H1 (cell line): ENCODE measurements at regions not wholly inside any gene's neighbourhood (a gene's known extent, or its start where the extent isn't known, plus 50 kb on each side); places are given as distances from the start of the nearest gene placed in this dataset.

Experiments
- CTCF ChIA-PET: fragments of 300-600 bp; sonication (Branson Sonifier 250); formaldehyde crosslinking; loops from one replicate; lab custom pipeline; 2021; ENCODE audit not compliant: partially characterized antibody; lab: Charles Lee
- POLR2A ChIA-PET: fragments of 300-600 bp; sonication (Branson Sonifier 250); formaldehyde crosslinking; loops from one replicate; lab custom pipeline; 2021; ENCODE audit warnings: inconsistent platforms; ENCODE audit not compliant: partially characterized antibody; lab: Charles Lee
- DNase-seq, 2 experiments: peaks; one replicate each; pipeline versions ENCODE4 v3.0.0 to v3.0.0-alpha.2; 2010 to 2022; ENCODE audit warnings: low spot score in 2 of 2, low read depth in 1 of 2, mixed read lengths in 1 of 2
- FAIRE-seq: peaks from 2 replicates; lab custom pipeline; 2011; peaks lifted over from hg19 to GRCh38; lab: Jason Lieb, UNC
- H2AFZ ChIP-seq: 2 replicates; pipeline ENCODE4 v1.8.1; 2012; ENCODE audit warnings: low read length, inconsistent platforms
- H2AK5ac ChIP-seq: 2 replicates; pipeline ENCODE4 v1.6.1; 2013; ENCODE audit warnings: low read depth, low read length
- H2BK120ac ChIP-seq: replicated peaks from 2 replicates; pipeline ENCODE3; 2013; ENCODE audit warnings: low read depth, low read length, inconsistent platforms
- H2BK12ac ChIP-seq: 2 replicates; pipeline ENCODE4 v1.6.1; 2013; ENCODE audit warnings: low read depth, low read length
- H2BK15ac ChIP-seq: 2 replicates; pipeline ENCODE4 v1.6.1; 2013; ENCODE audit warnings: low read length
- H2BK20ac ChIP-seq: 2 replicates; pipeline ENCODE4 v1.6.1; 2013; ENCODE audit warnings: low read length
- H2BK5ac ChIP-seq: 2 replicates; pipeline ENCODE4 v1.6.1; 2013; ENCODE audit warnings: low read depth, low read length
- H3K14ac ChIP-seq: 2 replicates; pipeline ENCODE4 v1.6.1; 2013; ENCODE audit warnings: inconsistent platforms; ENCODE audit not compliant: insufficient read length
- H3K18ac ChIP-seq: 2 replicates; pipeline ENCODE4 v1.6.1; 2013; ENCODE audit warnings: low read length; ENCODE audit errors: extremely low read depth
- H3K23ac ChIP-seq: 2 replicates; pipeline ENCODE4 v1.6.1; 2013; ENCODE audit warnings: inconsistent platforms; ENCODE audit not compliant: insufficient read length
- H3K23me2 ChIP-seq: 2 replicates; pipeline ENCODE4 v1.6.1; 2013; ENCODE audit warnings: low read depth, low read length
- H3K27ac ChIP-seq: 2 replicates; pipeline ENCODE4 v1.6.1; 2011; ENCODE audit warnings: low read depth, low read length, inconsistent platforms
- H3K27me3 ChIP-seq, 4 experiments: replicated peaks in 1 of 4; 1 replicate in 1 of 4; 2 replicates in 3 of 4; pipeline versions ENCODE4 v1.6.1 to v1.8.1; 2011 to 2013; ENCODE audit warnings: low read length in 3 of 4, mild to moderate bottlenecking in 3 of 4, inconsistent platforms in 2 of 4, mixed read lengths in 2 of 4, moderate library complexity in 1 of 4; ENCODE audit not compliant: control insufficient read depth in 3 of 4, insufficient read depth in 3 of 4; ENCODE audit errors: extremely low read depth in 1 of 4
- H3K36me3 ChIP-seq, 4 experiments: 2 replicates each; pipeline versions ENCODE4 v1.6.1 to v1.8.1; 2011 to 2013; ENCODE audit warnings: mild to moderate bottlenecking in 4 of 4, low read length in 3 of 4, moderate library complexity in 2 of 4, control low read depth in 1 of 4, inconsistent platforms in 1 of 4; ENCODE audit not compliant: insufficient read depth in 4 of 4, control insufficient read depth in 2 of 4
- H3K4ac ChIP-seq: replicated peaks from 2 replicates; pipeline ENCODE3; 2013; ENCODE audit warnings: low read length, low read depth, mixed read lengths, inconsistent platforms; ENCODE audit not compliant: insufficient read length
- H3K4me1 ChIP-seq, 4 experiments: replicated peaks in 1 of 4; 1 replicate in 1 of 4; 2 replicates in 3 of 4; pipeline versions ENCODE4 v1.6.1 to v1.8.1; 2011 to 2013; ENCODE audit warnings: low read length in 3 of 4, inconsistent platforms in 2 of 4, mixed read lengths in 1 of 4; ENCODE audit not compliant: insufficient read depth in 4 of 4, control insufficient read depth in 3 of 4
- H3K4me2 ChIP-seq, 2 experiments: 2 replicates each; pipeline versions ENCODE4 v1.6.1 to v1.8.1; 2011 to 2013; ENCODE audit warnings: low read depth in 2 of 2, low read length in 2 of 2, control low read depth in 1 of 2, inconsistent platforms in 1 of 2, mild to moderate bottlenecking in 1 of 2; ENCODE audit not compliant: insufficient read depth in 1 of 2
- H3K4me3 ChIP-seq, 4 experiments: fragments of 200-600, 300-600 bp in 1 of 4; sonication (generic), shearing (Covaris generic), sonication (Bioruptor Twin) in 1 of 4; 2 replicates each; pipeline versions ENCODE4 v1.5.1 to v1.8.1; 2011 to 2016; ENCODE audit warnings: low read length in 4 of 4, low read depth in 3 of 4, control low read depth in 2 of 4, inconsistent platforms in 2 of 4, mild to moderate bottlenecking in 2 of 4, mixed read lengths in 1 of 4, moderate library complexity in 1 of 4; ENCODE audit not compliant: insufficient read depth in 2 of 4; ENCODE audit errors: extremely low read depth in 1 of 4
- H3K56ac ChIP-seq: replicated peaks from 2 replicates; pipeline ENCODE3; 2013; ENCODE audit warnings: low read depth, mild to moderate bottlenecking, mixed read lengths, low read length, inconsistent platforms; ENCODE audit not compliant: insufficient read length
- H3K79me1 ChIP-seq: 2 replicates; pipeline ENCODE4 v1.6.1; 2013; ENCODE audit warnings: low read depth, low read length, control low read depth
- H3K79me2 ChIP-seq, 2 experiments: 2 replicates each; pipeline versions ENCODE4 v1.6.1 to v1.8.1; 2012 to 2013; ENCODE audit warnings: low read length in 2 of 2, mild to moderate bottlenecking in 2 of 2, inconsistent platforms in 1 of 2; ENCODE audit not compliant: insufficient read depth in 2 of 2, control insufficient read depth in 1 of 2
- H3K9ac ChIP-seq, 4 experiments: replicated peaks in 1 of 4; 1 replicate in 1 of 4; 2 replicates in 3 of 4; pipeline versions ENCODE4 v1.6.1 to v1.8.1; 2011 to 2013; ENCODE audit warnings: low read depth in 3 of 4, low read length in 3 of 4, control low read depth in 2 of 4, mild to moderate bottlenecking in 2 of 4, moderate library complexity in 2 of 4, inconsistent platforms in 1 of 4; ENCODE audit errors: extremely low read depth in 1 of 4
- H3K9me3 ChIP-seq, 2 experiments: 2 replicates each; pipeline versions ENCODE4 v1.6.1 to v1.8.1; 2012 to 2013; ENCODE audit warnings: mild to moderate bottlenecking in 2 of 2, moderate library complexity in 2 of 2, control low read depth in 1 of 2, inconsistent platforms in 1 of 2, low read depth in 1 of 2, low read length in 1 of 2, mixed read lengths in 1 of 2; ENCODE audit not compliant: insufficient read depth in 2 of 2
- H4K20me1 ChIP-seq, 2 experiments: replicated peaks in 1 of 2; 2 replicates each; pipeline versions ENCODE3 to v1.8.1; 2011 to 2013; ENCODE audit warnings: inconsistent platforms in 2 of 2, low read length in 2 of 2, mild to moderate bottlenecking in 1 of 2; ENCODE audit not compliant: insufficient read depth in 2 of 2, control insufficient read depth in 1 of 2
- H4K5ac ChIP-seq: 2 replicates; pipeline ENCODE4 v1.6.1; 2013; ENCODE audit warnings: low read length, low read depth, mixed read lengths, inconsistent platforms; ENCODE audit not compliant: insufficient read length
- H4K8ac ChIP-seq: 2 replicates; pipeline ENCODE4 v1.8.0; 2013; ENCODE audit warnings: mild to moderate bottlenecking, moderate library complexity, low read length, inconsistent platforms; ENCODE audit not compliant: insufficient read depth; ENCODE audit errors: extremely low read depth
- H4K91ac ChIP-seq: replicated peaks from 2 replicates; pipeline ENCODE3; 2013; ENCODE audit warnings: low read length, mixed read lengths, inconsistent platforms; ENCODE audit not compliant: insufficient read length
- CBX8 ChIP-seq: fragments of 300-800, 300-1000 bp; sonication (generic); IDR thresholded peaks from 2 replicates; pipeline ENCODE4 v1.7.1; 2016; ENCODE audit warnings: low read depth, low read length, borderline replicate concordance
- PHF8 ChIP-seq: fragments of 200-600 bp; sonication (generic); conservative IDR thresholded peaks from 2 replicates; pipeline ENCODE4 v1.7.1; 2012; ENCODE audit warnings: low read depth, mild to moderate bottlenecking, inconsistent platforms, low read length, moderate library complexity
- WGBS, 2 experiments: shearing (Covaris generic) in 1 of 2; methylation state at CpG; one replicate each; pipeline versions ENCODE4 v1.1.6 to v1.1.7; 2013 to 2015; ENCODE audit warnings: low lambda C conversion rate in 2 of 2, mixed read lengths in 2 of 2, inconsistent platforms in 1 of 2, low coverage in 1 of 2, missing lambda C conversion rate in 1 of 2; ENCODE audit not compliant: insufficient replicate concordance in 2 of 2, insufficient coverage in 1 of 2, insufficient read length in 1 of 2; ENCODE audit errors: extremely low coverage in 1 of 2, missing lambda C conversion rate in 1 of 2; 5-methylcytosine and 5-hydroxymethylcytosine counted together

DNA sequence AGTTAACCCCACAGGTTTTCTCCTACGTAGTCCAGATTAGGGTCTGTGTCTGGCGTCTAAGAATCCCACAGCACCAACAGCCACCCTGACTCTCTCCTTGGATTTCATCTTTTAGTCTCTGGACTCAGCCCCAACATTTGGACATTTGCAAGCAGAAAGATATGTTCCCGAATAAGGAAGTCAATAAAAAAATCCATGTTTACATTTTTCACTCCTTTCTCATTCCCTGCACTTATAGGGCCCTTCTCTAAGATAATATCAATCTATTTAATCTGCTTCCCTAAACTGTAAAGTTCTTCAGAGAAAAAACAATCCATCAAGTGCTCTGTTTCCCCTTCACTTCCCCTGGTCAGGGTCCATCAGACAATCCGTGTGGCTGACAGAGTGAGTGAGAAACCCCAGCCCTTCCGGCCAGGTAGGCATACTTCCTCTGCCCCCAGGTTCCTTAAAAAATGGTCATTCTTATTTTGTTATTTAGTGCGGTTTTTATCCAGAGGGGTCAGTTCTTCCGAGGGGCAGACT, 105.9 kb upstream of the CDC42BPA start:
- Histone ChIP-seq H3K4me2 (no peak overlapping the region), H3K23ac (no peak overlapping the region), H3K9me3 (no peaks in the 10 kb centered on the region), H3K79me2 (no peaks in the 10 kb centered on the region), H3K23me2 (no peaks in the 10 kb centered on the region), H2BK5ac (no peak overlapping the region), H3K56ac (no peak overlapping the region), H2AK5ac (no peak overlapping the region), H2BK120ac (no peak overlapping the region), H2AFZ (no peak overlapping the region), H4K8ac (no peak overlapping the region), H4K5ac (no peak overlapping the region), H3K18ac (no peak overlapping the region), H4K20me1 (no peaks in the 10 kb centered on the region), H3K27ac (no peak overlapping the region), H3K36me3 (no peaks in the 10 kb centered on the region), H3K4me1 (no peaks in the 10 kb centered on the region), H3K9ac (no peak overlapping the region), H2BK15ac (no peak overlapping the region), H3K79me1 (no peaks in the 10 kb centered on the region), H3K4me3 (no peak overlapping the region), H3K4ac (no peak overlapping the region), H2BK12ac (no peak overlapping the region), H3K27me3 (no peaks in the 10 kb centered on the region), H4K91ac (no peak overlapping the region), H3K14ac (no peak overlapping the region), H2BK20ac (no peak overlapping the region)
- DNase-seq, result no peak
- WGBS, 2 experiments, result 87% methylated on average over 7 of the region's 7 CpGs; no CpG with 5 or more reads in 1 of the 2 experiments
- POLR2A ChIA-PET, result no interaction called here
- TF ChIP-seq CBX8 (no peak), PHF8 (no peak)
- CTCF ChIA-PET, result interaction anchor here (0.6 kb wide), 1 partner anchor 11 kb away, joined by 4 read pairs; no protein-coding TSS in a partner anchor
- no peak for FAIRE-seq
